Activated T-helper 1 cell treated with anti-CD3 and anti-CD28 coated beads, Interleukin-12 subunit alpha, Interleukin-12 subunit beta, Interleukin-2, Interleukin-4 antibody, amounts not matched to agents 30 ng/mL and 10 ng/mL and 1 ng/mL, durations not matched to agents 14 hours and 24 hours and 36 hours (primary cell): ENCODE measurements at regions not wholly inside any gene's neighbourhood (a gene's known extent, or its start where the extent isn't known, plus 50 kb on each side); places are given as distances from the start of the nearest gene placed in this dataset.

Experiments used
- DNase-seq: peaks from one replicate; pipeline ENCODE4 v3.0.0; 2021; ENCODE audit warnings: low spot score
- H3K27ac Mint-ChIP-seq: one replicate; pipeline ENCODE4 v1.8.0; 2021; ENCODE audit warnings: mild to moderate bottlenecking, mixed read lengths
- H3K27me3 Mint-ChIP-seq: one replicate; pipeline ENCODE4 v1.8.0; 2022; ENCODE audit warnings: mild to moderate bottlenecking, moderate library complexity, mixed read lengths; ENCODE audit not compliant: insufficient read depth
- H3K36me3 Mint-ChIP-seq: one replicate; pipeline ENCODE4 v1.8.0; 2021; ENCODE audit warnings: low read depth, mixed read lengths
- H3K4me1 Mint-ChIP-seq: one replicate; pipeline ENCODE4 v1.8.0; 2021; ENCODE audit warnings: low read depth, mixed read lengths
- H3K4me3 Mint-ChIP-seq: one replicate; pipeline ENCODE4 v1.8.0; 2021; ENCODE audit warnings: mild to moderate bottlenecking, moderate library complexity, mixed read lengths
- H3K9me3 Mint-ChIP-seq: one replicate; pipeline ENCODE4 v1.8.0; 2021; ENCODE audit warnings: mixed read lengths
- intact Hi-C: fragments of 100-400 bp; cut with micrococcal nuclease; formaldehyde crosslinking; loops from one replicate; pipeline ENCODE4 v1.15.1; 2024

- Mint-ChIP-seq H3K4me1 (no peaks in the 10 kb centered on the region), H3K27me3 (no peaks in the 10 kb centered on the region)
These were observed 374.1 kb upstream of the TBL1XR1 start for GRCh38 chr3:177571271-177571943.

GRCh38 chr3:177571944-177572315 lies 374.6 kb upstream of the TBL1XR1 start:
- Mint-ChIP-seq H3K4me3 (no peak overlapping the region), H3K27me3 (no peaks in the 10 kb centered on the region), H3K9me3 (peaks cover 3% of the 10 kb centered on the region), H3K27ac (no peak overlapping the region), H3K36me3 (peaks cover 2% of the 10 kb centered on the region), H3K4me1 (no peaks in the 10 kb centered on the region)
- intact Hi-C loops, result no loop called here
- no peak for DNase-seq

More at GRCh38 chr3:177571271-177571943, 374.1 kb upstream of the TBL1XR1 start:
- H3K4me3 Mint-ChIP-seq, result no peak overlapping the region
- no peak for DNase-seq
- peaks cover 3% of the 10 kb centered on the region for H3K9me3 Mint-ChIP-seq
- peaks cover 2% of the 10 kb centered on the region for H3K36me3 Mint-ChIP-seq
- intact Hi-C loops, result no loop called here
- H3K27ac Mint-ChIP-seq, result no peak overlapping the region

GRCh38 chr3:177574222-177574856 lies 377.1 kb upstream of the TBL1XR1 start:
- Mint-ChIP-seq H3K9me3 (peaks cover 3% of the 10 kb centered on the region), H3K27me3 (no peaks in the 10 kb centered on the region), H3K27ac (no peak overlapping the region), H3K4me3 (no peak overlapping the region), H3K36me3 (peaks cover 2% of the 10 kb centered on the region), H3K4me1 (no peaks in the 10 kb centered on the region)
- intact Hi-C loops, result no loop called here
- DNase-seq, result no peak

- intact Hi-C loops, result no loop called here
- H3K27me3 Mint-ChIP-seq, result no peaks in the 10 kb centered on the region
- no peak for DNase-seq
- no peaks in the 10 kb centered on the region for H3K4me1 Mint-ChIP-seq
- no peaks in the 10 kb centered on the region for H3K9me3 Mint-ChIP-seq
- no peak overlapping the region for H3K27ac Mint-ChIP-seq
- no peak overlapping the region for H3K4me3 Mint-ChIP-seq
- H3K36me3 Mint-ChIP-seq, result no peaks in the 10 kb centered on the region
These were observed 379.5 kb upstream of the TBL1XR1 start for GRCh38 chr3:177576746-177577145.

- DNase-seq, result no peak
- H3K27ac Mint-ChIP-seq, result no peak overlapping the region
- H3K4me3 Mint-ChIP-seq, result no peak overlapping the region
- no peaks in the 10 kb centered on the region for H3K36me3 Mint-ChIP-seq
- H3K9me3 Mint-ChIP-seq, result peaks cover 13% of the 10 kb centered on the region
- intact Hi-C loops, result no loop called here
- peaks cover 2% of the 10 kb centered on the region for H3K27me3 Mint-ChIP-seq
- H3K4me1 Mint-ChIP-seq, result no peaks in the 10 kb centered on the region
These were observed 381.2 kb upstream of the TBL1XR1 start for GRCh38 chr3:177578488-177578887.

- H3K27ac Mint-ChIP-seq, result no peak overlapping the region
- no peak for DNase-seq
- H3K36me3 Mint-ChIP-seq, result no peaks in the 10 kb centered on the region
- H3K27me3 Mint-ChIP-seq, result peaks cover 2% of the 10 kb centered on the region
- H3K4me3 Mint-ChIP-seq, result no peak overlapping the region
- intact Hi-C loops, result no loop called here
- H3K9me3 Mint-ChIP-seq, result peaks cover 14% of the 10 kb centered on the region
- no peaks in the 10 kb centered on the region for H3K4me1 Mint-ChIP-seq
These were observed 382.1 kb upstream of the TBL1XR1 start for GRCh38 chr3:177579419-177579818.

- intact Hi-C loops, result no loop called here
- DNase-seq, result no peak
- H3K36me3 Mint-ChIP-seq, result no peaks in the 10 kb centered on the region
- peaks cover 14% of the 10 kb centered on the region for H3K9me3 Mint-ChIP-seq
- peaks cover 2% of the 10 kb centered on the region for H3K27me3 Mint-ChIP-seq
- H3K4me3 Mint-ChIP-seq, result no peak overlapping the region
- H3K27ac Mint-ChIP-seq, result no peak overlapping the region
- H3K4me1 Mint-ChIP-seq, result no peaks in the 10 kb centered on the region
These were observed 383.2 kb upstream of the TBL1XR1 start for GRCh38 chr3:177580437-177580836.

GRCh38 chr3:177585271-177585670 lies 388.0 kb upstream of the TBL1XR1 start:
- H3K9me3 Mint-ChIP-seq, result peaks cover 25% of the 10 kb centered on the region
- intact Hi-C loops, result no loop called here
- no peak overlapping the region for H3K27ac Mint-ChIP-seq
- peaks cover 2% of the 10 kb centered on the region for H3K27me3 Mint-ChIP-seq
- H3K4me1 Mint-ChIP-seq, result peaks cover 10% of the 10 kb centered on the region
- DNase-seq, result no peak
- H3K4me3 Mint-ChIP-seq, result no peak overlapping the region
- H3K36me3 Mint-ChIP-seq, result peaks cover 1% of the 10 kb centered on the region

GRCh38 chr3:177589041-177589650 lies 391.9 kb upstream of the TBL1XR1 start:
- peaks cover 3% of the 10 kb centered on the region for H3K36me3 Mint-ChIP-seq
- H3K4me1 Mint-ChIP-seq, result peaks cover 34% of the 10 kb centered on the region
- DNase-seq, result no peak
- peaks cover 11% of the 10 kb centered on the region for H3K9me3 Mint-ChIP-seq
- intact Hi-C loops, result no loop called here
- H3K27me3 Mint-ChIP-seq, result no peaks in the 10 kb centered on the region
- H3K4me3 Mint-ChIP-seq, result no peak overlapping the region
- H3K27ac Mint-ChIP-seq, result no peak overlapping the region

- DNase-seq, result no peak
- no peaks in the 10 kb centered on the region for H3K27me3 Mint-ChIP-seq
- intact Hi-C loops, result loop anchor here (2.0 to 5.0 kb wide), 3 partner anchors 197 to 393 kb away; partner anchors contain the start of gene TBL1XR1
- no peak overlapping the region for H3K27ac Mint-ChIP-seq
- peaks cover 11% of the 10 kb centered on the region for H3K9me3 Mint-ChIP-seq
- peaks cover 34% of the 10 kb centered on the region for H3K4me1 Mint-ChIP-seq
- peaks cover 3% of the 10 kb centered on the region for H3K36me3 Mint-ChIP-seq
- no peak overlapping the region for H3K4me3 Mint-ChIP-seq
These were observed 392.7 kb upstream of the TBL1XR1 start for GRCh38 chr3:177589911-177590381.

- no peak for DNase-seq
- Mint-ChIP-seq H3K27me3 (no peaks in the 10 kb centered on the region), H3K4me1 (peaks cover 40% of the 10 kb centered on the region), H3K4me3 (peak overlapping the region; percentile 43), H3K27ac (peak overlapping the region; percentile 90), H3K36me3 (peaks cover 5% of the 10 kb centered on the region), H3K9me3 (peaks cover 11% of the 10 kb centered on the region)
- intact Hi-C loops, result loop anchor here (2.0 to 5.0 kb wide), 3 partner anchors 196 to 394 kb away; partner anchors contain the start of gene TBL1XR1
These were observed 393.5 kb upstream of the TBL1XR1 start for GRCh38 chr3:177590826-177591225.

GRCh38 chr3:177591379-177591778 lies 394.1 kb upstream of the TBL1XR1 start:
- no peak overlapping the region for H3K27ac Mint-ChIP-seq
- peak overlapping the region; percentile 43 for H3K4me3 Mint-ChIP-seq
- H3K9me3 Mint-ChIP-seq, result peaks cover 11% of the 10 kb centered on the region
- H3K36me3 Mint-ChIP-seq, result peaks cover 5% of the 10 kb centered on the region
- intact Hi-C loops, result loop anchor here (2.0 to 5.0 kb wide), 3 partner anchors 196 to 394 kb away; partner anchors contain the start of gene TBL1XR1
- peaks cover 46% of the 10 kb centered on the region for H3K4me1 Mint-ChIP-seq
- H3K27me3 Mint-ChIP-seq, result no peaks in the 10 kb centered on the region
- no peak for DNase-seq

GRCh38 chr3:177594096-177594495 lies 396.8 kb upstream of the TBL1XR1 start:
- no peak for DNase-seq
- Mint-ChIP-seq H3K27me3 (peaks cover 2% of the 10 kb centered on the region), H3K9me3 (peaks cover 7% of the 10 kb centered on the region), H3K36me3 (peaks cover 5% of the 10 kb centered on the region), H3K27ac (no peak overlapping the region), H3K4me3 (no peak overlapping the region), H3K4me1 (peaks cover 73% of the 10 kb centered on the region)
- intact Hi-C loops, result loop anchor here (5.0 kb wide), 2 partner anchors 193 to 397 kb away; partner anchors contain the start of gene TBL1XR1
